ENCODE measurements at regions not wholly inside any gene's neighbourhood (a gene's known extent, or its start where the extent isn't known, plus 50 kb on each side); places are given as distances from the start of the nearest gene placed in this dataset.

DNA sequence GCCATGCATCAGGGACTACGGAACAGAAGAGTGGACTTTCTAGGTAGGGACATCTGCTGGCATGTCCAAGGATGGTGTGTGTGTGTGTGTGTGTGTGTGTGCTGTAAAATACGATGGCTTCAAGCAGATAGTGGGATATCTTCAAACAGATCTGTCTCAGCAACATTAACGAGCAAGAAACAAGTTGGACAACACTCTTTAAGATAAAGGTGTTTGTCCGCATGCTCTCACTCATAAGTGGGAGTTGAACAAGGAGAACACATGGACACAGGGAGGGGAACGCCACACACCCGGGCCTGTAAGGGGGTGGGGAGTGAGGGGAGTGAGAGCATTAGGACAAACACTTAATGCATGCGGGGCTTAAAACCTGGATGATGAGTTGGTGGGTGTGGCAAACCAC lies 89.8 kb upstream of the AKR1E2 start:
- no peak overlapping the region for H3K27ac ChIP-seq
- H3K27me3 ChIP-seq = no peaks in the 10 kb centered on the region
- H3K4me2 ChIP-seq = no peak overlapping the region
- no peaks in the 10 kb centered on the region for H3K4me1 ChIP-seq
- no peak for TF ChIP-seq Cebpa-rat (IDR thresholded peaks at IDR 0.05)
- no peaks in the 10 kb centered on the region for H4K20me1 ChIP-seq
- no peaks in the 10 kb centered on the region for H3K9me3 ChIP-seq
- H3K36me3 ChIP-seq = no peaks in the 10 kb centered on the region
- no peak overlapping the region for H3K9ac ChIP-seq
- no peak overlapping the region for H3K4me3 ChIP-seq

GRCh38 chr10:4733843-4734224 lies 92.2 kb upstream of the AKR1E2 start:
- Histone ChIP-seq H3K27ac (no peak overlapping the region), H3K4me1 (no peaks in the 10 kb centered on the region), H3K36me3 (no peaks in the 10 kb centered on the region), H3K27me3 (no peaks in the 10 kb centered on the region), H3K4me3 (no peak overlapping the region), H3K9ac (no peak overlapping the region), H4K20me1 (no peaks in the 10 kb centered on the region), H3K9me3 (no peaks in the 10 kb centered on the region), H3K4me2 (no peak overlapping the region)
- TF ChIP-seq Cebpa-rat (IDR thresholded peaks at IDR 0.05) = no peak

GRCh38 chr10:4733150-4733842 lies 92.7 kb upstream of the AKR1E2 start:
- Histone ChIP-seq H3K4me3 (no peak overlapping the region), H3K36me3 (no peaks in the 10 kb centered on the region), H3K27ac (no peak overlapping the region), H3K27me3 (no peaks in the 10 kb centered on the region), H3K9me3 (no peaks in the 10 kb centered on the region), H3K9ac (no peak overlapping the region), H3K4me2 (no peak overlapping the region), H4K20me1 (no peaks in the 10 kb centered on the region), H3K4me1 (no peaks in the 10 kb centered on the region)
- TF ChIP-seq Cebpa-rat (IDR thresholded peaks at IDR 0.05) = no peak

GRCh38 chr10:4730998-4731397 lies 95.0 kb upstream of the AKR1E2 start:
- Histone ChIP-seq H3K36me3 (no peaks in the 10 kb centered on the region), H4K20me1 (no peaks in the 10 kb centered on the region), H3K27me3 (no peaks in the 10 kb centered on the region), H3K27ac (no peak overlapping the region), H3K9ac (no peak overlapping the region), H3K4me1 (no peaks in the 10 kb centered on the region), H3K4me2 (no peak overlapping the region), H3K4me3 (no peak overlapping the region), H3K9me3 (no peaks in the 10 kb centered on the region)
- TF ChIP-seq Cebpa-rat (IDR thresholded peaks at IDR 0.05) = no peak

DNA sequence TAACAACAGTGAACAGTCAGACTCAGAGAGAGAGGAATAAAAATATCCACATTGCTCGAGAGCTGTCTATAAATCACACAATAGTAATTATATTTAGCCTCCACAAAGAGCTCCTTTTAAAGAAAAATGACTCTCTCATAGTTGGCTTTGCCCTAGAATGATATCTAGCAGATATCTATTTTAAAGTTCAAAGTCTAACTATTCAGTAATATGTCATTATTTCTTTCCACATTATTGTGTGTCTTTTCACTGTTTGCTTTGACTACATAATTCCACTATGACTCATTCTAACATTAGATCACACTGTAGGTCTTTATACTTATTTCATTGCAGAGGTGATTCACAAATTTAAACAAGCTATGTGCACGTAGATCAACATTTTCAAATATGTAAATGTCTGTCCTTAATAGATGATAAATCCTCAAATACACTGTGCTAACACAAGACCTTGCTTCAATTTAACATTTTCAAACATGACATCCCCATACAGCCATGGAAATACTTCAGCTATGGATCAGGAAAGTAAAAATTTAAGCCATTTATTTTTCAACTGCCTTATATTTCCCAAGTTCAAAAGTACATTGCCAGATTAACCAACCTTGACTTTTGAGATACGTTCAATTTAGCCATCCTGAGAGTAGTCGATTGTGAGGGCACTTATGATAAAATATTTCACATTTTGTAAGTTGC lies 99.9 kb upstream of the AKR1E2 start:
- H3K9ac ChIP-seq = no peak overlapping the region
- no peaks in the 10 kb centered on the region for H3K27me3 ChIP-seq
- H3K9me3 ChIP-seq = no peaks in the 10 kb centered on the region
- no peaks in the 10 kb centered on the region for H4K20me1 ChIP-seq
- no peaks in the 10 kb centered on the region for H3K36me3 ChIP-seq
- H3K4me2 ChIP-seq = no peak overlapping the region
- no peaks in the 10 kb centered on the region for H3K4me1 ChIP-seq
- TF ChIP-seq Cebpa-rat (IDR thresholded peaks at IDR 0.05) = no peak
- H3K4me3 ChIP-seq = no peak overlapping the region
- no peak overlapping the region for H3K27ac ChIP-seq

- Histone ChIP-seq H3K36me3 (no peaks in the 10 kb centered on the region), H3K9ac (no peak overlapping the region), H3K9me3 (no peaks in the 10 kb centered on the region), H4K20me1 (no peaks in the 10 kb centered on the region), H3K4me3 (no peak overlapping the region), H3K4me1 (no peaks in the 10 kb centered on the region), H3K4me2 (no peak overlapping the region), H3K27me3 (no peaks in the 10 kb centered on the region), H3K27ac (no peak overlapping the region)
- TF ChIP-seq Cebpa-rat (IDR thresholded peaks at IDR 0.05) = no peak
Observed at GRCh38 chr10:4723860-4724259, 102.1 kb upstream of the AKR1E2 start.

GRCh38 chr10:4721999-4722753 lies 103.8 kb upstream of the AKR1E2 start:
- no peaks in the 10 kb centered on the region for H3K9me3 ChIP-seq
- H3K9ac ChIP-seq = no peak overlapping the region
- H3K4me2 ChIP-seq = no peak overlapping the region
- no peak overlapping the region for H3K27ac ChIP-seq
- H3K27me3 ChIP-seq = no peaks in the 10 kb centered on the region
- no peak for TF ChIP-seq Cebpa-rat (IDR thresholded peaks at IDR 0.05)
- no peak overlapping the region for H3K4me3 ChIP-seq
- no peaks in the 10 kb centered on the region for H4K20me1 ChIP-seq
- no peaks in the 10 kb centered on the region for H3K4me1 ChIP-seq
- no peaks in the 10 kb centered on the region for H3K36me3 ChIP-seq

DNA sequence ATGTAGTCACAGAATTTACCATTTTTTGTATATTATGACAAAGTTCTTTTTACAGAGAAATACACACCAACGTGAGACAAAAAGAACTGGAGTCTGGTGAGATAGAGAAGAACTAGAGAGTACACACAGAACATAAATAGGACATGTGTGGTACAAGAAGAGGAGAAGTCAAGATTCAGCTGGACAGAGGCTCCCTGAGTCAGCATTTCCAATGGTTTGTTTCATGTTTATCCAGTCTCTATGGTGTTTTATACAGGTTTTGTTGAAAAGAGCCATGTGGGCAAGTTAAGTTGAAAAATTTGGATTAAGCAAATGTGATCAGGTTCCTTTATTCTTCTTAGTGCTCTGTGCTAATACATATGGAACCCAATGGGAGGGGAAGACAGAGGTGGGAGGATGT lies 105.5 kb upstream of the AKR1E2 start:
- no peaks in the 10 kb centered on the region for H3K4me1 ChIP-seq
- H3K27ac ChIP-seq = no peak overlapping the region
- H4K20me1 ChIP-seq = no peaks in the 10 kb centered on the region
- H3K27me3 ChIP-seq = no peaks in the 10 kb centered on the region
- H3K9me3 ChIP-seq = no peaks in the 10 kb centered on the region
- no peak for TF ChIP-seq Cebpa-rat (IDR thresholded peaks at IDR 0.05)
- H3K4me2 ChIP-seq = no peak overlapping the region
- no peaks in the 10 kb centered on the region for H3K36me3 ChIP-seq
- no peak overlapping the region for H3K4me3 ChIP-seq
- H3K9ac ChIP-seq = no peak overlapping the region

- Histone ChIP-seq H3K4me3 (no peak overlapping the region), H3K27ac (no peak overlapping the region), H3K36me3 (no peaks in the 10 kb centered on the region), H3K9ac (no peak overlapping the region), H3K4me2 (no peak overlapping the region), H3K9me3 (no peaks in the 10 kb centered on the region), H3K27me3 (no peaks in the 10 kb centered on the region), H3K4me1 (no peaks in the 10 kb centered on the region), H4K20me1 (no peaks in the 10 kb centered on the region)
- no peak for TF ChIP-seq Cebpa-rat (IDR thresholded peaks at IDR 0.05)
Observed at GRCh38 chr10:4719671-4720070, 106.3 kb upstream of the AKR1E2 start.

DNA sequence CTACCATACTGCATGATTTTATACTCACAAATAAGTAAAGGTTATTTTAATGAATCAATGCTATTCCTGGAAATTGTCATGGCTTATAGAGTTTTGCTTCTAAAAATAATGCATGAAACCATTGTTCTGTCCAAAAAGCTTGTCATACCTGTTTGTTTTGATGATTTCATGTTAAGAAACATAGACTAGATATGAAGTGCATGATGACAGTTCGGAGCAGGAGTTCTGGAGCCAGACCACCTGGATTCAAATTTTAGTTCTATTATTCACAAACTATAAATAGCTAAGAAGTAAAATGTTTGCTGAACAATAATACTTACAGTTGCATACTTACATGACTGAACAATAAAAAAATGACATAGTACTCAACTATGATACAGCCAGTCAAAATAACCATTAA lies 107.0 kb upstream of the AKR1E2 start:
- H3K9ac ChIP-seq = no peak overlapping the region
- H3K27ac ChIP-seq = no peak overlapping the region
- H3K36me3 ChIP-seq = no peaks in the 10 kb centered on the region
- no peaks in the 10 kb centered on the region for H4K20me1 ChIP-seq
- H3K4me2 ChIP-seq = no peak overlapping the region
- H3K9me3 ChIP-seq = no peaks in the 10 kb centered on the region
- no peaks in the 10 kb centered on the region for H3K4me1 ChIP-seq
- H3K27me3 ChIP-seq = no peaks in the 10 kb centered on the region
- no peak overlapping the region for H3K4me3 ChIP-seq
- TF ChIP-seq Cebpa-rat (IDR thresholded peaks at IDR 0.05) = no peak
